ENCODE measurements at regions not wholly inside any gene's neighbourhood (a gene's known extent, or its start where the extent isn't known, plus 50 kb on each side); places are given as distances from the start of the nearest gene placed in this dataset.

- TF ChIP-seq POLR2A (IDR thresholded peaks at IDR 0.05; ENCODE audit: extremely low read depth, insufficient read length): no peak
- TF ChIP-seq, protein P1, sequence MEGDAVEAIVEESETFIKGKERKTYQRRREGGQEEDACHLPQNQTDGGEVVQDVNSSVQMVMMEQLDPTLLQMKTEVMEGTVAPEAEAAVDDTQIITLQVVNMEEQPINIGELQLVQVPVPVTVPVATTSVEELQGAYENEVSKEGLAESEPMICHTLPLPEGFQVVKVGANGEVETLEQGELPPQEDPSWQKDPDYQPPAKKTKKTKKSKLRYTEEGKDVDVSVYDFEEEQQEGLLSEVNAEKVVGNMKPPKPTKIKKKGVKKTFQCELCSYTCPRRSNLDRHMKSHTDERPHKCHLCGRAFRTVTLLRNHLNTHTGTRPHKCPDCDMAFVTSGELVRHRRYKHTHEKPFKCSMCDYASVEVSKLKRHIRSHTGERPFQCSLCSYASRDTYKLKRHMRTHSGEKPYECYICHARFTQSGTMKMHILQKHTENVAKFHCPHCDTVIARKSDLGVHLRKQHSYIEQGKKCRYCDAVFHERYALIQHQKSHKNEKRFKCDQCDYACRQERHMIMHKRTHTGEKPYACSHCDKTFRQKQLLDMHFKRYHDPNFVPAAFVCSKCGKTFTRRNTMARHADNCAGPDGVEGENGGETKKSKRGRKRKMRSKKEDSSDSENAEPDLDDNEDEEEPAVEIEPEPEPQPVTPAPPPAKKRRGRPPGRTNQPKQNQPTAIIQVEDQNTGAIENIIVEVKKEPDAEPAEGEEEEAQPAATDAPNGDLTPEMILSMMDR (IDR thresholded peaks at IDR 0.05; ENCODE audit: low read depth, low read length): no peak
Observed at GRCh38 chr3:103085465-103085864, 650.6 kb downstream of the ZPLD1 start.

Data from NB4 (cell line).